ENCODE measurements at regions not wholly inside any gene's neighbourhood (a gene's known extent, or its start where the extent isn't known, plus 50 kb on each side); places are given as distances from the start of the nearest gene placed in this dataset.

GRCh38 chr7:46530081-46530750 lies 609.1 kb upstream of the IGFBP3 start:
- no peak overlapping the region for H3K4me3 ChIP-seq
- Mint-ChIP-seq H3K4me1 (peaks cover 10% of the 10 kb centered on the region), H3K27ac (no peak overlapping the region), H3K27me3 (ENCODE audit: insufficient read depth, low read depth, poor library complexity) (peaks cover 24% of the 10 kb centered on the region), H3K4me3 (no peak overlapping the region), H3K9me3 (peaks cover 30% of the 10 kb centered on the region), H3K36me3 (ENCODE audit: low read depth) (peaks cover 10% of the 10 kb centered on the region; the same call in 2 of the 3 replicates)
- TF ChIP-seq JUNB (IDR thresholded peaks at IDR 0.05; ENCODE audit: unreplicated experiment) (no peak), NANOG (IDR thresholded peaks at IDR 0.05; ENCODE audit: borderline replicate concordance) (no peak), ZNF462 (CRISPR knock-in tag; IDR thresholded peaks at IDR 0.05) (no peak), REST (IDR thresholded peaks at IDR 0.05; ENCODE audit: unreplicated experiment) (no peak), ZNF114 (CRISPR knock-in tag; IDR thresholded peaks at IDR 0.05) (no peak), ETS1 (IDR thresholded peaks at IDR 0.05) (no peak), POLR2AphosphoS5 (IDR thresholded peaks at IDR 0.05; ENCODE audit: low read depth) (no peak), STAT1 (IDR thresholded peaks at IDR 0.05; ENCODE audit: unreplicated experiment) (no peak), CTCF (conservative IDR thresholded peaks at IDR 0.05; ENCODE audit: low read depth in 2 of 2) (no peak), EZH2phosphoT487 (IDR thresholded peaks at IDR 0.05; ENCODE audit: unreplicated experiment) (no peak), EZH2 (IDR thresholded peaks at IDR 0.05; ENCODE audit: low read depth, unreplicated experiment) (no peak), ZNF331 (CRISPR knock-in tag; IDR thresholded peaks at IDR 0.05; ENCODE audit: low read depth) (no peak), CREB1 (CRISPR knock-in tag; IDR thresholded peaks at IDR 0.05; ENCODE audit: low read depth) (no peak)
- H3F3A ChIP-seq (replicated peaks; ENCODE audit: low read depth) = no peaks in the 10 kb centered on the region
- ATAC-seq = no peak
- DNase-seq (ENCODE audit: low spot score) = no peak
- no peaks in the 10 kb centered on the region; the same call in 1 of the 2 replicates for H3K36me3 ChIP-seq (ENCODE audit: insufficient read depth)
- no peak overlapping the region for H3K27ac ChIP-seq (ENCODE audit: low read depth)
- no peak overlapping the region for H3K4me2 ChIP-seq
- H3K27me3 ChIP-seq (ENCODE audit: insufficient read depth) = peaks cover 19% of the 10 kb centered on the region
- no peaks in the 10 kb centered on the region for H4K20me1 ChIP-seq (replicated peaks; ENCODE audit: insufficient read depth)
- peaks cover 5% of the 10 kb centered on the region for H3K4me1 ChIP-seq (ENCODE audit: insufficient read depth)
- H3K79me2 ChIP-seq (replicated peaks; ENCODE audit: insufficient read depth) = no peaks in the 10 kb centered on the region
- H2AFZ ChIP-seq = no peak overlapping the region
- H3K9me2 ChIP-seq (ENCODE audit: insufficient read depth) = no peaks in the 10 kb centered on the region; the same call in 1 of the 2 replicates
